GM19328 (cell line): ENCODE measurements at regions not wholly inside any gene's neighbourhood (a gene's known extent, or its start where the extent isn't known, plus 50 kb on each side); places are given as distances from the start of the nearest gene placed in this dataset.
"Not testable (repeated sequence)": the region's sequence is repeated elsewhere in the genome, so short reads cannot be mapped to it uniquely, and the experiment has no call there.

Experiments used
- ATAC-seq: cut with Tn5 transposase; IDR thresholded peaks from one replicate; pipeline ENCODE4 v1.9.1; 2021; ENCODE audit warnings: mild to moderate bottlenecking, moderate library complexity; ENCODE audit not compliant: unreplicated experiment

DNA sequence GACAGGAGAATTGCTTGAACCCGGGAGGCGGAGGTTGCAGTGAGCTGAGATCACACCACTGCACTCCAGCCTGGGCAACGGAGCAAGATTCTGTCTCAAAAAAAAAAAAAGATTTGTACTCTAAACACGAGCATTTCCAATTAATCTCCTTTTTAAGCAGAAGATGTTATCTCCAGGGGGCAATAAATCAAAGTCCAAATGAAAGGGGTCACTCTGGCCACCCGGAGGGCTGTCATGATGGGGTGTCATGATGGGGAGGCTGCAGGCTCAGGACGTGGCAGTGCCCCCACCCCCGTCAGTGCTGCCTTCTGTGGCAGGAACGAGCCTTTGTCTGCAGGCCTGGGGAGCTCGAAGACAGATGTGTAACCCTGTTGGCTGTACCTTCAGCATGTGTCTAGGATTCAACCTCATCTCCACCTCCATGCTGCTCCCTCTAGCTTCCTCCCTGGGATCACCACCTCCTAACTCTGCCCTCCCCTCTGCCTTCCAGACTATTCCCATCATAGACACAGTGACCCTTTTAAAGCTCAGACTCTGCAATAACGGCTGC lies 76.9 kb upstream of the YWHAQ start:
- no peak for ATAC-seq

DNA sequence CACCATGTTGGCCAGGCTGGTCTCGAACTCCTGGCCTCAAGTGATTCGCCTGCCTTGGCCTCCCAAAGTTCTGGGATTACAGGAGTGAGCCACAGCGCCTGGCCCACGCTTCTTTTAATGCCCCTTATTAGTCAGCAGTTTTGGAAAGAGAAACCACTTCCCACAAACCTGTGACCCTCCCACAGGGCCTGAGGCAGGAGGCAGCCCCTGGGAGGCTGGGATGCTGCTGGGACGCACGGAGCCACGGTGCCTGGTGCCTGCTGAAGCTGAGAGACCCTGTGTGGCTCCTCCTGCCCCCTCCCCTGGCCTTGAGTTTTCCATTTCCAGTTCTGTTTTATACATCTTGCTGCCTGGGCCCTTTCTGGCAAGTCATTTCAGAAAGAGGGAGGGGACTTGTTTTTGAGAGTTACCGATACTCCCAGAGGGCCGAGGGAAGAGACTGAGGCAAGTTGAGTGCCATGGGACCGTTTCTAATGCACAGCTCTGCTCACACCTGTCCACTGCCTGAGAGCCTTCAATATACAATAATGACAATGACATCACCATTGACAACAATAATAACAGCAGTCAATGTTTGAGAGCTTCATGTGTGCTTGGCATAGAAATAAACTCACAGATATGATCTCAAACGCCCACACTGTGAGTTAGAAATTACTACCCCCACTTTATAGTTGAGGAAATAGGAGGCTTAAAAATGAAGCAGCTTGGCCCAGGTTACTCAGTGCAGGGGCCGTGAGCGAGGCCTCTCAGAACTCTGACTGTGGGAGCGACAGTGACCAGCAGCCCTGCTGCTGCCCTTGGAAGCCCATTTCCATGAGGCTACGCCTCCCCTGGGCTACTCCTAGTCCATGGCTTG lies 78.1 kb upstream of the YWHAQ start:
- ATAC-seq, result no peak

DNA sequence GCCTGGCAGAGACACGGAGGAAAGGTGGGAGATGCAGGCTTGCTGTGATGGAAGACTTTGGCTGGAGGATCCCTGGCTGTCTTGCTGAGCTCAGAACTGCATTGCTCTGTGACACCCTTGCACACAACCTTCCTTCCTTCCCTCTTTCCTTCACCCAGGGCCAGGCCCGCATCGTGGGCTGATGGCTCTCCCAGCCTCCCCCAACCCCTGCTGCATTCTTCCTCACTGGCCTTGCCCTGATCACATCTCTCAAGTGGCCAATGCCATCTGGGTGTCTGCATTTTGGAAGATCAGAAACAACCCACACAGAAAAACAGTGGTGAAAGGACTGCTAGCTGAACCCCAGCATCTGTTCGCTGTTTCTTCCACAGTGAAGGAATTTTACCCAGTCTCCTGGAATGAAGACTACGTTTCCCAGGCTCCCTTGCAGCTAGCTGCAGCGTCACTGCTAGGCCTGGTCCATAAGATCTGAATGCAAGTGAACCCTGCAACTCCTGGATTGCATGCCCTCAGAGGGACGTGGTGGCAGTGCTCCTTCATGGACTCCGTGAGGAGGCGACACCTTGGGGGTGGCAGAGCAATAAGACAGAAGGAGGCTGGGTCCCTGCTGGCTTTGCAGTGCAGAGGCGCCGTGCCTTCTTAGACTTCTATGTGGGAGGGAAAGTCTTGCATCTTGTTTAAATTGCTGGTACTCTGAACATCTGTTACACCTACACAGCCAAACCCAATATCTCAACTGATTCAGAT lies 78.9 kb upstream of the YWHAQ start:
- ATAC-seq, result no peak

DNA sequence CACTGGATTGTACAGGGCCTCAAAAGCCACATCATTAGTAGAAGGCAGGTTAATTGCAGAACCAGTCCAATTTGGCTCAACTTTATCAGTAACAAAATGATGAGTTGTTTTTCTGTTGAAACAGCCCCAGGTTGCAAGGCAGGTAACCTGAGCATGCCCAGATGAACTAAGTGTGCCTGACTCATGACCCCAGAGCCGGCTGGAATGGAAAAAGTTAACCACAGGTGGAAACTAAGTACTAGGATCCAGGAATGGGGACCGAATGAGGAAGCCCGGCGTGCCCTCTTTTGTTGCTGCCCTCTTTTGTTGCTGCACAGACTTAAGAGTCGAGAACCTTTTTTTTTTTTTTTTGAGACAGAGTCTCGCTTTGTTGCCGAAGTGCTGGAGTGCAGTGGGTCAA lies 79.5 kb upstream of the YWHAQ start:
- no peak for ATAC-seq

DNA sequence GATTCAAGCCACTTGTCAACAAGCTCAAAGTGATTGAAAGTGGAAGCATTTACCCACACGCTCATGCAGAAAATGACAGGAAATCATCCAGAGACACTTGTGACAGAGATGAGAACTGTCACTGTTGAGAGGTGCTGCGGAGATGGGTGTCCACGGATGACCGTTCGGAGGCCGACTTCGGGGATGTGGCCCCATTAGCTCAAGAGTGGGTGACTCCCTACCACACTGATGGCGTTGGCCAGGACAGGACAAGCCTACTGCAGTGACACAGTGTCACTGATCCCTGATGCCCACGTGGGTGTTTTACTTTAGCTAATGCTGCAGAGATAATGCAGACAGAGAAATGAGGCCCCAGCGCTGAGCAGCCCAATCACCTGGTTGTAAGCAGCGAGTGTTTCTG lies 81.5 kb upstream of the YWHAQ start:
- ATAC-seq, result no peak

DNA sequence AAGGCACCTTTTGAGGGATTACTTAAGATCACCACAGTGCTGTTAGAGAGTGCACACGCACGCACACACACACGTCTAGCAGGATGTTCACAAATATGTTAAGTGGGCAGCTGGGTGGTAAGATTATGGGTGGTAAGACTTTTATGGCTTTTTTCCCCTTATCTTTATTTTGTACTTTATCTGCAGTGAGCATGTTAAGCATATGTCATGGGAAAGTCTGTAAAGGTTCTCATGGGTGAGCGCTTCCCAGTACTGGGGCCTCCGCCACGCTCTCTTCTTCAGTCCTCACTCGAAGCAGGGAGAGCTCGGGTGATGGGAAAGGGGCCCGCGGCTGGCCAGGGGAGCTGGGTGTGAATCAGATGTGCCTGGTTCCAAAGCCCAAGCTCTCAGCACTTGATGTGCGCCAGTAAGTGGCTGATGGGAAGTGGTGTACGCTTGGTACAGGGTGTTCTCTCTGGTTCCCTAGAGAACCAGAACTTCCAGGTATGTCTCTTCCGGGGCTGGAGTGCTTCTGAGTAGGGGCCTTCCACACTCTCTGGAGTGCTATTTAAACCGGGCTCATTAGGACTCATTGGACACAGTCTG lies 83.9 kb upstream of the YWHAQ start:
- ATAC-seq, result no peak

DNA sequence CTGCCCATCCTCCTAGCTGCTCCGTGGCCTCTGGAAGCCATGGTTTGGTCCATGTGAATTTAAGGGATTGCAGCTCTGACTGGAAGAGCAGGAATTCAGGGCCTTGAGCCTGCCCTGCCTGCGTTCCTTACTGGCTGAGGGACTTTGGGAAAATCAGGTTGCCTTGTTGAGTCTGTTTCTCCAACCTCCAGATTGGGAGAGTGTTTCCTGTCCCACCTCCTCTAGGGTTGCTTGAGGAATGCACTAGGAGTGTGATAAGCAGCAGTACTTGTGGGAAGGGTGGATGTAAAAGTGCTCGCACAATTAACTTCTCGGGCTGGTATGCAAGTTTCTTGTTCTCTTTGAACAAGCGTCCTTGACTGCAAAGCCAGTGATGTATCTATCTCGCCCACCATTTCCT lies 84.4 kb upstream of the YWHAQ start:
- ATAC-seq, result no peak

DNA sequence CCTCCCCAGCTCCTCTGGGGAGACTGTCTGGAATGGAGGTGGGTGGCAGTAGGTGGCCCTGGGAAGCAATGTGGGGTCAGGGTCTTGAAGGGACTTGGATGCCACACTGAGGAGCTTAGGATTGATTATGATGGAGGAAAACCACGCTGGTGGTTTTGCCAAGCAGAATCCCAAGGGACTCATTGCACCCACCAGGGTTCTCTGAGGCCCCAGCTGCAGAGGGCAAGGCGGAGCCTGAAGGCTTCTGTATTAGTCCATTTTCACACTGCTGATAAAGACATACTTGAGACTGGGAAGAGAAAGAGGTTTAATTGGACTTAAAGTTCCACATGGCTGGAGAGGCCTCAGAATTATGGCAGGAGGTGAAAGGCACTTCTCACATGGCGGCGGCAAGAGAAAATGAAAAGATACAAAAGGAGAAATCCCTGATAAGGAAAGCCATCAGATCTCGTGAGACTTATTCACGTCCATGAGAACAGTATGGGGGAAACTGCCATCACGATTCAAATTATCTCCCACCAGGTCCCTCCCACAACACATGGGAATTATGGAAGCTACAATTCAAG lies 87.2 kb upstream of the YWHAQ start:
- no peak for ATAC-seq

DNA sequence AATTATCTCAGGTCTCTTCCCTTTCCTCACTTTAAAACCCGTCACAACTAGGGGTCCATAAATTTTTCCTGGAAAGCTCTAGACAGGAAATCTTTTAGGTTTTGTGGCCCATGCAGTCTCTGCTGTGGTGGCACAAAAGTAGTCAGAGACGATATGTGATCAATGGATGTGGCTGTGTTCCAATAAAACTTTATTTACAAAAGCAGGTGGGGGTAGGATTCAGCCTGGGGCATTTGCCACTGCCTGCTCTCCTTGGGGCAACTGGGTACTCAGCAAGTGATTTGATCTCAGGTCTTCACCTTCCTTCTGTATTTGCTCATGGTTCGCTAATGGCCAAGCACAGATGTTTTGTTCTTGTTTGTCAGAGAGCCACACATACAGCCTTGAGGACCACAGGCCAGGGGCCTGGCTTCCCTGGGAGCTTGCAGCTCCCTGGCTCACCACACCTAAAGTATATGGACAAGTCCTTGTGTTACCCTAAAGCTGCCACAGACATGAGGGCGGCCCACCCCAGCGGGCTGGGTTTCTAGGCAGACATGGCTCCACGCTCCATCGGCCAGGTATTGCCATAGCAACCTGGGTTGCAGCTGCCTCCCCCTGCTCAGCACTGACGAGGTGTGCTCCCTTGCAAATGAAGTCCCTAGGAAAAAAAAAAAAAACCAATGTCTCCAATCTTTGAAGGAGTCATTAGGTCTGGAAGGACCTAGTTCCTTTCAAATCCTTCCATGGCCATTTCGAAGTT lies 89.7 kb upstream of the YWHAQ start:
- ATAC-seq, result no peak

DNA sequence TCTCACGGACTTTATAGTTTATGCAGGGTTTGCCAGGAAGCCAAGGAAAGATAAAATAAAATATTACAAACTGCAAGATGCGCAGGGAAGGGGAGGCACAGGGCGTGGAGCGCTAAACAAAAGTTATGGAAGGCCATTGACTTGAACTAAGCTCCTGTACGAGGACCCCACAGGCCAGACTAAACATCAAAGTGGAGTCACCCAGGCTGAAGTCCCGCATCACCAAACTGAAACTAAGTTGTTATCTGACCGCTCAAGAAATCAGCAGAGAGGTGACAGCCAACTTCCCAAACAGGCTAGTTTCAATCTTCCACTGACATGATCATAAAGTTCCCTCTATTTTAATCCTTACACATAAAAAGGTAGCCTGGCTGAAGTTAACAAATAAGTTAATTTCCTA lies 90.5 kb upstream of the YWHAQ start:
- no peak for ATAC-seq

DNA sequence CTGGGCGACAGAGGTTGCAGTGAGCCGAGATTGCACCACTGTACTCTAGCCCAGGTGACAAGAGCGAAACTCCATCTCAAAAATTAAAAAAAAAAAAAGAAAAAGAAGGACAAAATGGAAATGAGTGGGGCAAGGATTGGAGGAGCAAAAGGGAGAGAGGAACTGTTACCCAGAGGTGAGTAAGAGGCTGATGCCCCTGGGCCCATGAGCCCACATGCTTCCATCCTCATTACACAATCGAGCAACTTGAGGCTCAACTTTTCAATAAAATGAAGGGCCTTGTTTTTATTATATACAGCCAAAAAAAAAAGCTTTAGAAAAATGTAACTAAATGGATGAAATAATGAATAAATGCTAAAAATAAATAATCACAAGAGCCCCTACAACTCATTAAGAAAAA lies 91.7 kb upstream of the YWHAQ start:
- no peak for ATAC-seq

DNA sequence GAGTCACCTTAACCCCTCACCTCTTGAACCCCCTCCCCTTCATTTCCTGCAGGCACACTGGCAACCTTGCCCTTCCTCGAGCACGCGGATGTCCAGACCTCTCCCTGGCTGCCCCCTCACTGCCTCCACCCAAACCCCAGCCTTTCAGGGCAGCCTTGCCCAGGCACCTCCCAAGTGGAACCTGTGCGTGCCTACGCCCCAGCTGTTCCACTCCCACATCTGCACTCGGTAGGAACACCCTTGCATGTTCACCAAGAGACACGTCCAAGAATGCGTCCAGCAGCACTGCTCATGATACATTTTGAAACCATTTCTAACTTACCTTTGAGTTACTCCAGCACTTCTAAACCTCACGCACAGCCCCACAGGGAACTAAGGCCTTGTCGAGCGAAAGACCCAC lies 93.8 kb upstream of the YWHAQ start:
- ATAC-seq, result no peak

DNA sequence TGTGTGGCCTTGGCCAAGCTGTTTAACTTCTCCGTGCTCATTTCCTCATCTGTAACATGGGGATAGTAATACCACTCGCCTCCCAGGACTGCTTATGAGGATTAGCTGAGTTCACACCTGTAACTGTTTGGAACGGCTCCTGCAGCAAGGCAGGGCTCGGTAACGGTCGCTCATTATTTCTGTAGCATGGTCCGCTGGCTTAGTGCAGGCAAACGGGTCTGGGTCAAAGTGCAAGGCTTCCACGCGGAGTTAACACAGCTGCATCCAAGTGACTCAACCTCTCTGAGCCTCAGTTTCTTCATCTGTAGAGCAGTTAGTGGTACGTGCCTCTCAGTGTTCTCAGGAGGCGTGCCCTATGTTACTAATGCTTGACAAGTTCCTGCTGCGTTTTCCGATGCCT lies 94.3 kb upstream of the YWHAQ start:
- ATAC-seq, result no peak

DNA sequence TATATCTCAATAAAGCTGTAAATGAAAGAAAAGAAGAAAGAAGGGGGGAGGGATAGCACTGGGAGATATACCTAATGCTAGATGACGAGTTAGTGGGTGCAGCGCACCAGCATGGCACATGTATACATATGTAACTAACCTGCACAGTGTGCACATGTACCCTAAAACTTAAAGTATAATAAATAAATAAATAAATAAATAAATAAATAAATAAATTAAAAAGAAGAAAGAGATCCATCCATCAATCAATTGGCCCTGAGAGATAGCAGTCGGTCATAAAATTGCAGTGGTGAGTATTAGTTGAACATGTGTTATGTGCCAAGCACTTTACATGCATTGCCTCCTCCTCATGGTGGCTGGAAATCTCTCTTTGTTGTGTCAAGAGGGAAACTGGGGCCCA lies 95.2 kb upstream of the YWHAQ start:
- ATAC-seq, result not testable (repeated sequence)

DNA sequence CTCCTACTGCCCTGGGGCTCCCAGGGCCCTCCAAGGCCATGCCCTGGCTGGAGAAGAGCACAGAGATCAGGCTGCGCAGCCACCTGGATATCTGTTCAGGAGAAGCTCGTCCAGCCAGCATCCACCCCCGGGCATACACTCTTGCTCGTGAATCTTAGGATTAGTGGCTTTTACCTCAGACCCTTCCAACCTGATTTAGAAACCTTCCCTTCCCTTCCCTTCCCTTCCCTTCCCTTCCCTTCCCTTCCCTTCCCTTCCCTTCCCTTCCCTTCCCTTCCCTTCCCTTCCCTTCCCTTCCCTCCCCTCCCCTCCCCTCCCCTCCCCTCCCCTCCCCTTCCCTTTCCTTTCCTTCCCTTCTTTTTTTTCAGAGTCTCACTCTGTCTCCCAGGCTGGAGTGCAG lies 99.7 kb upstream of the YWHAQ start:
- ATAC-seq, result not testable (repeated sequence)

DNA sequence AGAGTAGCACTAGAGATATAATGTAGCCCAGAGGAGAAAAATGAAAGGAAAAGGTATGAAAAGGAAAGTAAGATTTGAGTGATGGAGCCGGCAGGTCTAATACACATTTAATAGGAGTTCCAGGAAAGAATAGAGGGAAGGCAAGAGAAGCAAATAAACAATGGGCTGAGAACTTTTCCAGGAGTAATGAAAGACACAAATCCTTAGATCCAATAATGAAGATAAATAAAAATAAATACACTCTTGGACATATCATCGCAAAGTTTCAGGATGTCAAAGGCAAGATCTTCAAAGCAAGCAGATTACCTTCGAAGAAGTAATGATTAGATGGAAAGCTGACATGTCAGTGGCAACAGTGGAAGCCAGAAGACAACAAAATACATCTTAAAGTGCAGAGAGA lies 102.0 kb upstream of the YWHAQ start:
- no peak for ATAC-seq

DNA sequence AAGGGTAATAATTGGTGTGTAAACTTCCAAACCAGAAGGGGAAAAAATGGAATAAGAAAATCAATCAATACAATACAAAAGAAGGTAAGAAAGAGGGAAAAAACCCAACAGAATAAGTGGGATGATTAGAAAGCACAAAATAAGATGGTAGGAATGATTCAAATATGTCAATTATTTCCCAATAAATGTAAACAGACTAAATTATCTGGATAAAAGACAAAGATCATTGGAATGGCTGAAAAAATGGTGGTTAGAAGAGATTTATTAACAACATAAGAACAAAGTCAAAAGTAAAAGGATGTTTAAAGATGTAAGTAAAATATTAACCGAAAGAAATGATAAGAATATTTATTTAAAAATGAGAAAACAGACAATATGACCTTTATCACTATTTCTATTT lies 103.5 kb upstream of the YWHAQ start:
- no peak for ATAC-seq

DNA sequence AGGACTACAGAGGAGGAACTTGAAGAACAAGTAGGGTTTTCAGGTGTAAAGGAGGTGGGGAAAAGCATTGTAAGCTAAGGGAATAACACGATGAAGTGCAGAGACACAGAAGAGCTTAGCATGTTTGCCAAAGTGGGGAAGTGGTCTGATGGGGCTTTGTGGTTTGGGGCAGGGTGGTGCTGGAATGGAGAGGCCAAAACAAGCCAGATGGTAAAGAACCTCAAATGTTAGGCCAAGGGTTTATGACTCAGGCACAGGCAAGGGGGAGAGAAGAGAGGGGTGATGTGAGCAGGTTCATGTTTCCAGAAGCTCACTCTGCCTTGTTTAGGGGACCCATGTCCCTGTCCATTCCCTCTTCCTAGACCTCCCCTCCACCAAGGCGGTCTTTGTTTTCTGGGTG lies 104.5 kb upstream of the YWHAQ start:
- ATAC-seq, result no peak

DNA sequence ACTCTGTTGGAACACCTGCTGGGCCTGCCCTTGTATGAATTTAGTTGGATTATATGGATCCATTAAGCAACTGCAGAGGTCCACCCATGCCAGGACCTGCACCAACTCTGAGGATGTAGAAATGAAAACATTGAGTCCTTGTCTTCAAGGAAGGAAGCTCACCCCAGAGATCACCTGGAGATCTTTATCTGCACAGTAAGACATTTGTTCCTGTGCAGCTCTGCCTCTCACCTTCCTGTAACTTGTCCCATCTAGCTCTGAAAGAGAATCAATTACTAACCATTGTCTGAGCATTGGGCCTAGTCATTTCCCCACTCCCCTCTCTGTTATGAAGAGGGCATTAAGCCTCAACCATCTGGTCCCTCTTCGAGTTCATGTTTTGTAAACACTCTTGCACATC lies 105.2 kb upstream of the YWHAQ start:
- ATAC-seq, result no peak

DNA sequence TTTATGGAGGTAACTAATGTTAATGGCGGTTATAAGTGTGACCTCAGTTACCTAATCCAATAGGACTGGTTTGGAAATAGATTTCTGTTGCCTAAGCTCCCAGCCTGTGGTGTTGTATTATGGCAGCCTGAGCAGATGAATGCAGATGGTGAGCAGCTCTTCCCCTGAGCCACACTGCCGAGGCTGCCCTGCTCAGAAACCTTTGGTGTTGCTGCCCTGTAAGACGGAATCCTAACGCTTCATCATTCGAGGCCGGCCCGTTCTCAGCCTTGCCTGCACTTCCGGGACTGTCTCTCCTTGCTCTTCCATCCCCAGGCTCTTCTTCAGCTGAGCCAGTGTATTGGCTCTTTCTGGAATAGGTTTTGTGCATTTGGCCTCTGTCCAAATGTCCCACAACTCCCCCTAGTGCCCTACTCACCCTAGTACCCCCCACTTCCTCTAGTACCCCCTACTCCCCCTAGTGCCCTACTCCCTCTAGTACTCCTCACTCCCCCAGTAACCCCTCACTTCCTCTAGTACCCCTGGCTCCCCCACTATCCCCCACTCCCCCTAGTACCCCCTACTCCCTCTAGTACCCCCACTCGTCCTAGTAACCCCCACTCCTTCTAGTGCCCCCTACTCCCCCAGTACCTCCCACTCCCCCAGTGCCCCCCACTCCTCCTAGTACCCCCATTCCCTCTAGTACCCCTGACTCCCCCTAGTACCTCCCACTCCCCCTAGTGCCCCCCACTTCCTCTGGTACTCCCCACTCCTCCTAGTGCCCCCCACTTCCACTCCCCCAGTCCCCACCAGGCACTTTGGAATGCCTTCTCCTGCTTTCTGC lies 106.0 kb upstream of the TAF1B start:
- ATAC-seq, result no peak
